ENCODE measurements at regions not wholly inside any gene's neighbourhood (a gene's known extent, or its start where the extent isn't known, plus 50 kb on each side); places are given as distances from the start of the nearest gene placed in this dataset.

GRCh38 chr21:26227130-26227529 lies 56.6 kb upstream of the APP start:
- TF ChIP-seq CTCF (IDR thresholded peaks at IDR 0.05): no peak
- Mint-ChIP-seq H3K27me3 (ENCODE audit: low read depth, poor library complexity) (peaks cover 6% of the 10 kb centered on the region), H3K9me3 (peaks cover 8% of the 10 kb centered on the region), H3K36me3 (ENCODE audit: low read depth) (peaks cover 8% of the 10 kb centered on the region), H3K4me3 (no peak overlapping the region), H3K27ac (no peak overlapping the region), H3K4me1 (no peaks in the 10 kb centered on the region)
- DNase-seq: no peak

GRCh38 chr21:26226724-26227123 lies 56.2 kb upstream of the APP start:
- H3K4me3 Mint-ChIP-seq: no peak overlapping the region
- no peak for DNase-seq

GRCh38 chr21:26225046-26225445 lies 54.5 kb upstream of the APP start:
- Mint-ChIP-seq H3K4me1 (no peaks in the 10 kb centered on the region), H3K36me3 (ENCODE audit: low read depth) (no peaks in the 10 kb centered on the region), H3K4me3 (no peak overlapping the region), H3K27me3 (ENCODE audit: low read depth, poor library complexity) (peaks cover 6% of the 10 kb centered on the region), H3K9me3 (no peaks in the 10 kb centered on the region), H3K27ac (no peak overlapping the region)
- TF ChIP-seq CTCF (IDR thresholded peaks at IDR 0.05): no peak
- DNase-seq: no peak

More at GRCh38 chr21:26226724-26227123, 56.2 kb upstream of the APP start:
- H3K36me3 Mint-ChIP-seq (ENCODE audit: low read depth): peaks cover 4% of the 10 kb centered on the region
- peaks cover 6% of the 10 kb centered on the region for H3K27me3 Mint-ChIP-seq (ENCODE audit: low read depth, poor library complexity)
- peaks cover 4% of the 10 kb centered on the region for H3K9me3 Mint-ChIP-seq
- no peak overlapping the region for H3K27ac Mint-ChIP-seq
- TF ChIP-seq CTCF (IDR thresholded peaks at IDR 0.05): no peak
- H3K4me1 Mint-ChIP-seq: no peaks in the 10 kb centered on the region

GRCh38 chr21:26224366-26224765 lies 53.8 kb upstream of the APP start:
- no peak for DNase-seq
- no peak overlapping the region for H3K27ac Mint-ChIP-seq
- peaks cover 6% of the 10 kb centered on the region for H3K27me3 Mint-ChIP-seq (ENCODE audit: low read depth, poor library complexity)
- peaks cover under 1% of the 10 kb centered on the region for H3K36me3 Mint-ChIP-seq (ENCODE audit: low read depth)
- H3K4me1 Mint-ChIP-seq: no peaks in the 10 kb centered on the region
- no peak overlapping the region for H3K4me3 Mint-ChIP-seq
- peaks cover 3% of the 10 kb centered on the region for H3K9me3 Mint-ChIP-seq
- no peak for TF ChIP-seq CTCF (IDR thresholded peaks at IDR 0.05)
